HepG2 (cell line): ENCODE measurements at regions not wholly inside any gene's neighbourhood (a gene's known extent, or its start where the extent isn't known, plus 50 kb on each side); places are given as distances from the start of the nearest gene placed in this dataset.

ENCODE experiments used
- ATAC-seq: fragments of 200-7000 bp; cut with Tn5 transposase; 3 replicates; pipeline ENCODE4 v1.9.1; 2020; ENCODE audit warnings: mild to moderate bottlenecking, moderate library complexity
- BruUV-seq: library from RNA; stranded (reverse); fragments of 400-500 nt; replicated peaks from 2 replicates; lab custom pipeline; 2021; lab: Mats Ljungman, UMichigan
- CTCF ChIA-PET: fragments of 300-600 bp; formaldehyde crosslinking; extraction: SDS; loops from one replicate; lab custom pipeline; 2021; ENCODE audit warnings: low total read pairs, inconsistent platforms, low intra/inter-chr PET ratio; lab: Yijun Ruan, JAX
- POLR2A ChIA-PET: fragments of 350-600 bp; sonication (Branson Sonifier 250); formaldehyde crosslinking; loops from one replicate; lab custom pipeline; 2020; ENCODE audit warnings: antibody characterized with exemption, inconsistent platforms; lab: Yijun Ruan, JAX
- DNase-seq: peaks from one replicate; pipeline ENCODE4 v3.0.0-alpha.2; 2015; ENCODE audit warnings: low spot score
- FAIRE-seq: peaks from 3 replicates; lab custom pipeline; 2011; peaks lifted over from hg19 to GRCh38; lab: Jason Lieb, UNC
- H2AFZ ChIP-seq: one replicate; pipeline ENCODE4 v1.6.1; 2011; ENCODE audit warnings: low read length, inconsistent platforms
- H3K27ac ChIP-seq: fragments of 300-600 bp; 3 replicates; pipeline ENCODE4 v1.8.0; 2011; ENCODE audit warnings: mixed run types, mild to moderate bottlenecking, mixed read lengths, low read length, inconsistent platforms; ENCODE audit not compliant: insufficient read depth; ENCODE audit errors: extremely low read length
- H3K27me3 ChIP-seq, 2 experiments: fragments of 200-600 bp in 1 of 2; 2 replicates in 1 of 2; 3 replicates in 1 of 2; pipeline versions ENCODE4 v1.6.0 to v1.8.0; 2011; ENCODE audit warnings: low read length in 2 of 2, mild to moderate bottlenecking in 2 of 2, moderate library complexity in 2 of 2, inconsistent platforms in 1 of 2; ENCODE audit not compliant: insufficient read depth in 2 of 2, control insufficient read depth in 1 of 2
- H3K36me3 ChIP-seq, 2 experiments: fragments of 200-600 bp in 1 of 2; replicated peaks in 1 of 2; 2 replicates in 1 of 2; 3 replicates in 1 of 2; pipeline versions ENCODE4 v1.5.1 to v1.8.0; 2011; ENCODE audit warnings: low read length in 2 of 2, inconsistent platforms in 1 of 2; ENCODE audit not compliant: insufficient read depth in 2 of 2, control insufficient read depth in 1 of 2
- H3K4me1 ChIP-seq: 2 replicates; pipeline ENCODE4 v1.5.1; 2012; ENCODE audit warnings: low read length, inconsistent platforms; ENCODE audit not compliant: insufficient read depth
- H3K4me2 ChIP-seq: 2 replicates; pipeline ENCODE4 v1.6.0; 2011; ENCODE audit warnings: low read depth, low read length, inconsistent platforms
- H3K4me3 ChIP-seq, 3 experiments: fragments of 200-600 bp in 1 of 3; sonication (generic), shearing (Covaris generic) in 1 of 3; replicated peaks in 1 of 3; 2 replicates each; pipeline ENCODE4 v1.5.1; 2011 to 2016; ENCODE audit warnings: low read length in 3 of 3, inconsistent platforms in 2 of 3, low read depth in 2 of 3, mild to moderate bottlenecking in 2 of 3, control low read depth in 1 of 3, mixed read lengths in 1 of 3; ENCODE audit not compliant: insufficient read depth in 1 of 3
- H3K79me2 ChIP-seq: one replicate; pipeline ENCODE4 v1.6.1; 2011; ENCODE audit warnings: low read length, inconsistent platforms; ENCODE audit not compliant: insufficient read depth
- H3K9ac ChIP-seq: 2 replicates; pipeline ENCODE4 v1.6.0; 2011; ENCODE audit warnings: mild to moderate bottlenecking, low read depth, low read length, inconsistent platforms; ENCODE audit not compliant: insufficient read depth
- H3K9me3 ChIP-seq: 2 replicates; pipeline ENCODE4 v1.5.1; 2012; ENCODE audit warnings: mild to moderate bottlenecking, low read length
- H4K20me1 ChIP-seq: 2 replicates; pipeline ENCODE4 v1.6.0; 2011; ENCODE audit warnings: inconsistent platforms, mild to moderate bottlenecking, low read length, moderate library complexity; ENCODE audit not compliant: insufficient read depth
- CENPT ChIP-seq: sonication (generic); formaldehyde crosslinking; IDR thresholded peaks from 2 replicates; pipeline ENCODE4 v1.8.0; 2022; ENCODE audit warnings: low read depth, mild to moderate bottlenecking, moderate library complexity, missing genetic modification reagents
- HIVEP1 ChIP-seq: sonication (generic); formaldehyde crosslinking; IDR thresholded peaks from 2 replicates; pipeline ENCODE4 v1.4.0; 2020; ENCODE audit warnings: mild to moderate bottlenecking, missing genetic modification reagents
- HMG20B ChIP-seq: conservative IDR thresholded peaks from 2 replicates; pipeline ENCODE4 v1.6.1; 2016; ENCODE audit warnings: missing genetic modification reagents, missing compliant biosample characterization
- MIER3 ChIP-seq: IDR thresholded peaks from 2 replicates; pipeline ENCODE4 v1.6.1; 2016; ENCODE audit warnings: missing compliant biosample characterization, borderline replicate concordance
- MZF1 ChIP-seq: sonication (generic); formaldehyde crosslinking; IDR thresholded peaks from 2 replicates; pipeline ENCODE4 v1.8.1; 2023; ENCODE audit warnings: mild to moderate bottlenecking, missing genetic modification reagents, borderline replicate concordance
- NPAS2 ChIP-seq: sonication (generic); formaldehyde crosslinking; IDR thresholded peaks from 2 replicates; pipeline ENCODE4 v1.8.0; 2022; ENCODE audit warnings: mild to moderate bottlenecking, missing genetic modification reagents, borderline replicate concordance
- NR2F6 ChIP-seq, 2 experiments: IDR thresholded peaks; 2 replicates each; pipeline ENCODE4 v1.6.1; 2016; ENCODE audit warnings: antibody characterized with exemption in 1 of 2, mild to moderate bottlenecking in 1 of 2
- SETDB1 ChIP-seq: sonication (generic); formaldehyde crosslinking; IDR thresholded peaks from 2 replicates; pipeline ENCODE4 v1.5.1; 2020; ENCODE audit warnings: missing genetic modification reagents, mild to moderate bottlenecking, borderline replicate concordance
- SOX6 ChIP-seq, 2 experiments: fragments of 450-650 bp in 1 of 2; sonication (generic) in 1 of 2; formaldehyde crosslinking in 1 of 2; IDR thresholded peaks; 2 replicates each; pipeline versions ENCODE4 v1.4.0 to v1.6.1; 2017 to 2020; ENCODE audit warnings: antibody characterized with exemption in 1 of 2, mild to moderate bottlenecking in 1 of 2, missing genetic modification reagents in 1 of 2
- YEATS4 ChIP-seq: sonication (generic); formaldehyde crosslinking; IDR thresholded peaks from 2 replicates; pipeline ENCODE4 v1.4.0; 2020; ENCODE audit warnings: missing genetic modification reagents, borderline replicate concordance
- ZFP37 ChIP-seq: sonication (generic); formaldehyde crosslinking; IDR thresholded peaks from 2 replicates; pipeline ENCODE4 v1.4.0; 2020; ENCODE audit warnings: missing genetic modification reagents, borderline replicate concordance
- ZFP90 ChIP-seq: sonication (generic); formaldehyde crosslinking; IDR thresholded peaks from 2 replicates; pipeline ENCODE4 v1.8.0; 2022; ENCODE audit warnings: missing genetic modification reagents, mild to moderate bottlenecking, inconsistent platforms, borderline replicate concordance
- ZFP91 ChIP-seq: sonication (generic); formaldehyde crosslinking; IDR thresholded peaks from 2 replicates; pipeline ENCODE4 v1.9.0; 2022; ENCODE audit warnings: missing genetic modification reagents, mild to moderate bottlenecking, borderline replicate concordance
- ZNF431 ChIP-seq: sonication (generic); formaldehyde crosslinking; IDR thresholded peaks from 2 replicates; pipeline ENCODE4 v1.9.0; 2022; ENCODE audit warnings: missing genetic modification reagents, low read depth, mild to moderate bottlenecking, borderline replicate concordance
- ZNF558 ChIP-seq: sonication (generic); formaldehyde crosslinking; IDR thresholded peaks from 2 replicates; pipeline ENCODE4 v1.9.0; 2022; ENCODE audit warnings: mild to moderate bottlenecking, missing genetic modification reagents, borderline replicate concordance
- WGBS: methylation state at CpG from one replicate; pipeline ENCODE4 v1.1.6; 2017; ENCODE audit warnings: low lambda C conversion rate; 5-methylcytosine and 5-hydroxymethylcytosine counted together
- in situ Hi-C: cut with HindIII; loops from 2 replicates; pipeline ENCODE4 v1.10.0; 2017; ENCODE audit warnings: low pct_unique_long_range_greater_than_20kb; ENCODE audit not compliant: extremely low pct_ligation_motif_present
- intact Hi-C: fragments of 100-400 bp; cut with micrococcal nuclease; formaldehyde crosslinking; loops from one replicate; pipeline ENCODE4 v1.10.0; 2022; ENCODE audit not compliant: unreplicated experiment
- TF ChIP-seq, protein P1 (sequence below): sonication (generic); formaldehyde crosslinking; conservative IDR thresholded peaks from 2 replicates; pipeline ENCODE4 v1.8.0; 2022; ENCODE audit warnings: low read depth, missing genetic modification reagents
- TF ChIP-seq, protein P2 (sequence below): conservative IDR thresholded peaks from 2 replicates; pipeline ENCODE4 v1.6.1; 2018; ENCODE audit warnings: missing genetic modification reagents
- TF ChIP-seq, protein P3 (sequence below): sonication (generic); formaldehyde crosslinking; IDR thresholded peaks from 2 replicates; pipeline ENCODE4 v1.4.0; 2020; ENCODE audit warnings: missing genetic modification reagents, low read depth, mild to moderate bottlenecking, borderline replicate concordance
- TF ChIP-seq, protein P4 (sequence below): sonication (generic); formaldehyde crosslinking; IDR thresholded peaks from 2 replicates; pipeline ENCODE4 v1.5.1; 2020; ENCODE audit warnings: missing genetic modification reagents, mild to moderate bottlenecking, borderline replicate concordance

DNA sequence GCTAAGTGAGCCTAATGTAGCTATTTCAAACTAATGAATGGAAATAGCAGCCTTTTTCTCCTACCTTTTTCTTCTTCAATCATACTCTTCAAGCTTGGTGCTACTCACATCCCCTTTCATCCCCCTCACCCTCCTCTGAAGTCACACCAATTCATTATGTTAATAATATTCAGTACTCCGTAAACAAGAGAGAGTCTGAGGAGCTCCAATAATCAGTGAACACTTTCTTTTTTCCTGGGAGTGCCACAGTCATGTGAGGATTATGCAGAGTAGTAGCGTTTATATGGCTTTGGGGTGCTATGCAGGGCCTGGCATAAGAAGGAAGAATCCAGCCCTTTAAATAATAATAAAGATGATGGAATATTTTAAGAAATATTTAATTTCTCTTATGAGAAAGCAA, 354.3 kb upstream of the CTNND2 start:
- no peak for DNase-seq
- 0% methylated on average over 2 of the region's 2 CpGs for WGBS
- in situ Hi-C loops = no loop called here
- H4K20me1 ChIP-seq = no peaks in the 10 kb centered on the region
- POLR2A ChIA-PET = no interaction called here
- H3K9ac ChIP-seq = no peak overlapping the region
- H2AFZ ChIP-seq = no peak overlapping the region
- intact Hi-C loops = no loop called here
- no peaks in the 10 kb centered on the region for H3K79me2 ChIP-seq
- no peak for TF ChIP-seq HMG20B (CRISPR knock-in tag)
- TF ChIP-seq, protein P1, sequence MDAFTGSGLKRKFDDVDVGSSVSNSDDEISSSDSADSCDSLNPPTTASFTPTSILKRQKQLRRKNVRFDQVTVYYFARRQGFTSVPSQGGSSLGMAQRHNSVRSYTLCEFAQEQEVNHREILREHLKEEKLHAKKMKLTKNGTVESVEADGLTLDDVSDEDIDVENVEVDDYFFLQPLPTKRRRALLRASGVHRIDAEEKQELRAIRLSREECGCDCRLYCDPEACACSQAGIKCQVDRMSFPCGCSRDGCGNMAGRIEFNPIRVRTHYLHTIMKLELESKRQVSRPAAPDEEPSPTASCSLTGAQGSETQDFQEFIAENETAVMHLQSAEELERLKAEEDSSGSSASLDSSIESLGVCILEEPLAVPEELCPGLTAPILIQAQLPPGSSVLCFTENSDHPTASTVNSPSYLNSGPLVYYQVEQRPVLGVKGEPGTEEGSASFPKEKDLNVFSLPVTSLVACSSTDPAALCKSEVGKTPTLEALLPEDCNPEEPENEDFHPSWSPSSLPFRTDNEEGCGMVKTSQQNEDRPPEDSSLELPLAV (CRISPR knock-in tag) = no peak
- TF ChIP-seq ZNF558 (CRISPR knock-in tag) = no peak
- no peak for TF ChIP-seq CENPT (CRISPR knock-in tag)
- no peak for TF ChIP-seq NR2F6 (IDR thresholded peaks at IDR 0.05)
- TF ChIP-seq NR2F6 (CRISPR knock-in tag; IDR thresholded peaks at IDR 0.05) = no peak
- no peak for TF ChIP-seq NPAS2 (CRISPR knock-in tag)
- no peak for TF ChIP-seq MIER3 (CRISPR knock-in tag)
- no peak for TF ChIP-seq ZFP91 (CRISPR knock-in tag)
- no peak for TF ChIP-seq YEATS4 (CRISPR knock-in tag)
- TF ChIP-seq, protein P2, sequence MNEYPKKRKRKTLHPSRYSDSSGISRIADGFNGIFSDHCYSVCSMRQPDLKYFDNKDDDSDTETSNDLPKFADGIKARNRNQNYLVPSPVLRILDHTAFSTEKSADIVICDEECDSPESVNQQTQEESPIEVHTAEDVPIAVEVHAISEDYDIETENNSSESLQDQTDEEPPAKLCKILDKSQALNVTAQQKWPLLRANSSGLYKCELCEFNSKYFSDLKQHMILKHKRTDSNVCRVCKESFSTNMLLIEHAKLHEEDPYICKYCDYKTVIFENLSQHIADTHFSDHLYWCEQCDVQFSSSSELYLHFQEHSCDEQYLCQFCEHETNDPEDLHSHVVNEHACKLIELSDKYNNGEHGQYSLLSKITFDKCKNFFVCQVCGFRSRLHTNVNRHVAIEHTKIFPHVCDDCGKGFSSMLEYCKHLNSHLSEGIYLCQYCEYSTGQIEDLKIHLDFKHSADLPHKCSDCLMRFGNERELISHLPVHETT (CRISPR knock-in tag) = no peak
- TF ChIP-seq, protein P3, sequence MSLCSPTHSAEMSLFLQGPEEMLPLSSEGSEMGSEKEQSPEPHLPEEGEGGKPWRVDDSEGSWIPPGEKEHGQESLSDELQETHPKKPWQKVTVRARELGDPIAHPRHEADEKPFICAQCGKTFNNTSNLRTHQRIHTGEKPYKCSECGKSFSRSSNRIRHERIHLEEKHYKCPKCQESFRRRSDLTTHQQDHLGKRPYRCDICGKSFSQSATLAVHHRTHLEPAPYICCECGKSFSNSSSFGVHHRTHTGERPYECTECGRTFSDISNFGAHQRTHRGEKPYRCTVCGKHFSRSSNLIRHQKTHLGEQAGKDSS (CRISPR knock-in tag) = no peak
- no peak for TF ChIP-seq ZFP90 (CRISPR knock-in tag)
- TF ChIP-seq SETDB1 (CRISPR knock-in tag) = no peak
- TF ChIP-seq SOX6 (IDR thresholded peaks at IDR 0.05) = no peak
- TF ChIP-seq SOX6 (CRISPR knock-in tag; IDR thresholded peaks at IDR 0.05) = no peak
- TF ChIP-seq ZNF431 (CRISPR knock-in tag) = no peak
- TF ChIP-seq HIVEP1 (CRISPR knock-in tag) = no peak
- TF ChIP-seq MZF1 (CRISPR knock-in tag) = no peak
- TF ChIP-seq ZFP37 = no peak
- TF ChIP-seq, protein P4, sequence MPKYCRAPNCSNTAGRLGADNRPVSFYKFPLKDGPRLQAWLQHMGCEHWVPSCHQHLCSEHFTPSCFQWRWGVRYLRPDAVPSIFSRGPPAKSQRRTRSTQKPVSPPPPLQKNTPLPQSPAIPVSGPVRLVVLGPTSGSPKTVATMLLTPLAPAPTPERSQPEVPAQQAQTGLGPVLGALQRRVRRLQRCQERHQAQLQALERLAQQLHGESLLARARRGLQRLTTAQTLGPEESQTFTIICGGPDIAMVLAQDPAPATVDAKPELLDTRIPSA (CRISPR knock-in tag) = no peak
- TF ChIP-seq, all 625 proteins: peak for 0
- Histone ChIP-seq H3K4me1 (no peaks in the 10 kb centered on the region), H3K4me3 (no peak overlapping the region), H3K4me2 (no peak overlapping the region), H3K36me3 (no peaks in the 10 kb centered on the region), H3K27ac (no peak overlapping the region), H3K27me3 (no peaks in the 10 kb centered on the region), H3K9me3 (peaks cover 70% of the 10 kb centered on the region)
- CTCF ChIA-PET = no interaction called here
- FAIRE-seq = no peak
- no peak for ATAC-seq
- BruUV-seq = no TSS peak
